Ammon's horn (tissue), 1 donor: ENCODE measurements at regions not wholly inside any gene's neighbourhood (a gene's known extent, or its start where the extent isn't known, plus 50 kb on each side); places are given as distances from the start of the nearest gene placed in this dataset.
"Not testable (repeated sequence)": the region's sequence is repeated elsewhere in the genome, so short reads cannot be mapped to it uniquely, and the experiment has no call there.

ENCODE experiments used
- DNase-seq: peaks from one replicate; pipeline ENCODE4 v3.0.0-alpha.2; 2016; ENCODE audit warnings: low spot score

GRCh38 chr7:106713452-106713851 lies 52.5 kb upstream of the CCDC71L start:
- not testable (repeated sequence) for DNase-seq

- not testable (repeated sequence) for DNase-seq
Measured at GRCh38 chr7:106714590-106715442, 53.9 kb upstream of the CCDC71L start.

- DNase-seq = no peak
Measured at GRCh38 chr7:106715730-106716129, 54.8 kb upstream of the CCDC71L start.

- no peak for DNase-seq
Measured at GRCh38 chr7:106717254-106717954, 56.4 kb upstream of the CCDC71L start.

GRCh38 chr7:106717955-106718871 lies 57.3 kb upstream of the CCDC71L start:
- DNase-seq = peak; percentile 36

- no peak for DNase-seq
Measured at GRCh38 chr7:106720641-106721040, 59.7 kb upstream of the CCDC71L start.

GRCh38 chr7:106721816-106722785 lies 61.1 kb upstream of the CCDC71L start:
- peak; percentile 13 for DNase-seq

GRCh38 chr7:106723398-106723797 lies 62.4 kb upstream of the CCDC71L start:
- no peak for DNase-seq

GRCh38 chr7:106729720-106730385 lies 68.9 kb upstream of the CCDC71L start:
- no peak for DNase-seq

GRCh38 chr7:106731187-106731586 lies 70.2 kb upstream of the CCDC71L start:
- DNase-seq = no peak

GRCh38 chr7:106731646-106732444 lies 70.9 kb upstream of the CCDC71L start:
- DNase-seq = no peak

GRCh38 chr7:106735637-106736036 lies 74.7 kb upstream of the CCDC71L start:
- no peak for DNase-seq

- DNase-seq = no peak
Measured at GRCh38 chr7:106736123-106736507, 75.2 kb upstream of the CCDC71L start.

- DNase-seq = peak; percentile 33
Measured at GRCh38 chr7:106736508-106737201, 75.7 kb upstream of the CCDC71L start.

GRCh38 chr7:106737202-106737562 lies 76.2 kb upstream of the CCDC71L start:
- DNase-seq = no peak

- no peak for DNase-seq
Measured at GRCh38 chr7:106740806-106741205, 79.8 kb upstream of the CCDC71L start.

GRCh38 chr7:106744563-106745091 lies 83.7 kb upstream of the CCDC71L start:
- DNase-seq = peak; percentile 15

- DNase-seq = not testable (repeated sequence)
Measured at GRCh38 chr7:106747301-106747700, 86.3 kb upstream of the CCDC71L start.

GRCh38 chr7:106747804-106748203 lies 86.8 kb upstream of the CCDC71L start:
- DNase-seq = no peak
